SU-DHL-6 (cell line): ENCODE measurements at regions not wholly inside any gene's neighbourhood (a gene's known extent, or its start where the extent isn't known, plus 50 kb on each side); places are given as distances from the start of the nearest gene placed in this dataset.

Experiments
- H2AFZ ChIP-seq: fragments of 200-600 bp; sonication (generic); 2 replicates; pipeline ENCODE4 v1.6.1; 2014; ENCODE audit warnings: low read depth, mild to moderate bottlenecking, moderate library complexity, mixed read lengths, antibody characterized with exemption, low read length; ENCODE audit not compliant: severe bottlenecking
- H3F3A ChIP-seq: fragments of 200-600 bp; shearing (Covaris generic); 2 replicates; pipeline ENCODE4 v1.6.0; 2016; ENCODE audit warnings: antibody characterized with exemption, mild to moderate bottlenecking; ENCODE audit not compliant: insufficient read depth
- H3K27ac ChIP-seq: fragments of 200-600 bp; sonication (generic); 2 replicates; pipeline ENCODE4 v1.5.1; 2016; ENCODE audit warnings: low read depth, mild to moderate bottlenecking, low read length, moderate library complexity, mixed read lengths
- H3K27me3 ChIP-seq: fragments of 200-600 bp; sonication (generic), shearing (Covaris generic); 2 replicates; pipeline ENCODE4 v1.6.0; 2014; ENCODE audit warnings: mild to moderate bottlenecking, low read length
- H3K36me3 ChIP-seq: fragments of 200-600 bp; sonication (generic); 2 replicates; pipeline ENCODE4 v1.6.1; 2014; ENCODE audit warnings: mild to moderate bottlenecking, low read length, mixed read lengths
- H3K4me2 ChIP-seq: fragments of 300-600, 200-600 bp; shearing (Covaris generic), sonication (generic); 2 replicates; pipeline ENCODE4 v1.6.0; 2014; ENCODE audit warnings: low read length, low read depth, mild to moderate bottlenecking; ENCODE audit not compliant: poor library complexity, severe bottlenecking
- H3K4me3 ChIP-seq: fragments of 200-600 bp; sonication (generic); 2 replicates; pipeline ENCODE4 v1.5.1; 2014; ENCODE audit warnings: antibody characterized with exemption, low read length, mild to moderate bottlenecking, mixed read lengths; ENCODE audit not compliant: insufficient read depth, poor library complexity, severe bottlenecking
- H3K79me2 ChIP-seq: fragments of 200-600 bp; sonication (generic); 2 replicates; pipeline ENCODE4 v1.6.1; 2014; ENCODE audit warnings: mild to moderate bottlenecking, low read length, moderate library complexity; ENCODE audit not compliant: insufficient read depth
- H3K9ac ChIP-seq: fragments of 200-600 bp; sonication (generic); 2 replicates; pipeline ENCODE4 v1.7.0; 2014; ENCODE audit warnings: mild to moderate bottlenecking, low read length
- H3K9me2 ChIP-seq: fragments of 200-600 bp; sonication (generic); replicated peaks from 2 replicates; pipeline ENCODE4 v1.6.1; 2014; ENCODE audit warnings: low read length; ENCODE audit not compliant: insufficient read depth
- H3K9me3 ChIP-seq: fragments of 200-600 bp; sonication (generic); 2 replicates; pipeline ENCODE4 v1.6.1; 2014; ENCODE audit warnings: low read length, mixed read lengths; ENCODE audit not compliant: insufficient read depth
- H4K20me1 ChIP-seq: fragments of 200-600 bp; sonication (generic); 2 replicates; pipeline ENCODE4 v1.6.1; 2014; ENCODE audit warnings: low read depth, mild to moderate bottlenecking, antibody characterized with exemption, low read length, moderate library complexity, mixed read lengths
- CTCF ChIP-seq: fragments of 200-600 bp; sonication (generic); IDR thresholded peaks from one replicate; pipeline ENCODE4 v1.5.1; 2017; ENCODE audit warnings: antibody characterized with exemption, mild to moderate bottlenecking, low read length, moderate library complexity; ENCODE audit not compliant: insufficient read depth, poor library complexity, severe bottlenecking
- EZH2phosphoT487 ChIP-seq: fragments of 200-600 bp; sonication (generic), shearing (Covaris generic); conservative IDR thresholded peaks from 2 replicates; pipeline ENCODE4 v1.6.1; 2018; ENCODE audit warnings: mild to moderate bottlenecking, antibody characterized with exemption, low read length, moderate library complexity, mixed read lengths

GRCh38 chr7:47186316-47186715, 395.6 kb downstream of the TNS3 start:
- Histone ChIP-seq H3K4me2 (peak overlapping the region; percentile 37), H3F3A (no peaks in the 10 kb centered on the region), H3K36me3 (no peaks in the 10 kb centered on the region), H3K9me2 (no peaks in the 10 kb centered on the region), H3K27ac (peak overlapping the region; percentile 36), H3K9me3 (no peaks in the 10 kb centered on the region), H3K4me3 (peak overlapping the region; percentile 33), H4K20me1 (no peaks in the 10 kb centered on the region), H2AFZ (no peak overlapping the region), H3K27me3 (no peaks in the 10 kb centered on the region), H3K9ac (peak overlapping the region; percentile 40), H3K79me2 (no peaks in the 10 kb centered on the region)
- no peak for TF ChIP-seq EZH2phosphoT487
- no peak for TF ChIP-seq CTCF

GRCh38 chr7:47185839-47186238, 396.1 kb downstream of the TNS3 start:
- H3K9me3 ChIP-seq = no peaks in the 10 kb centered on the region
- peak overlapping the region; percentile 36 for H3K27ac ChIP-seq
- H2AFZ ChIP-seq = no peak overlapping the region
- no peaks in the 10 kb centered on the region for H3K27me3 ChIP-seq
- peak overlapping the region; percentile 40 for H3K9ac ChIP-seq
- no peaks in the 10 kb centered on the region for H4K20me1 ChIP-seq
- H3K4me2 ChIP-seq = peak overlapping the region; percentile 37
- peak overlapping the region; percentile 33 for H3K4me3 ChIP-seq
- no peak for TF ChIP-seq EZH2phosphoT487
- TF ChIP-seq CTCF = no peak
- no peaks in the 10 kb centered on the region for H3K79me2 ChIP-seq
- H3F3A ChIP-seq = no peaks in the 10 kb centered on the region
- H3K9me2 ChIP-seq = no peaks in the 10 kb centered on the region
- no peaks in the 10 kb centered on the region for H3K36me3 ChIP-seq

- Histone ChIP-seq H3F3A (no peaks in the 10 kb centered on the region), H3K27me3 (no peaks in the 10 kb centered on the region), H4K20me1 (no peaks in the 10 kb centered on the region), H3K27ac (peak overlapping the region; percentile 36), H3K9ac (peak overlapping the region; percentile 40), H3K79me2 (no peaks in the 10 kb centered on the region), H3K9me3 (no peaks in the 10 kb centered on the region), H3K4me3 (peak overlapping the region; percentile 33), H3K9me2 (no peaks in the 10 kb centered on the region), H3K36me3 (no peaks in the 10 kb centered on the region), H3K4me2 (peak overlapping the region; percentile 37), H2AFZ (no peak overlapping the region)
- no peak for TF ChIP-seq EZH2phosphoT487
- no peak for TF ChIP-seq CTCF
Measured at GRCh38 chr7:47185170-47185569, 396.7 kb downstream of the TNS3 start.
